ENCODE measurements at regions not wholly inside any gene's neighbourhood (a gene's known extent, or its start where the extent isn't known, plus 50 kb on each side); places are given as distances from the start of the nearest gene placed in this dataset.

DNA sequence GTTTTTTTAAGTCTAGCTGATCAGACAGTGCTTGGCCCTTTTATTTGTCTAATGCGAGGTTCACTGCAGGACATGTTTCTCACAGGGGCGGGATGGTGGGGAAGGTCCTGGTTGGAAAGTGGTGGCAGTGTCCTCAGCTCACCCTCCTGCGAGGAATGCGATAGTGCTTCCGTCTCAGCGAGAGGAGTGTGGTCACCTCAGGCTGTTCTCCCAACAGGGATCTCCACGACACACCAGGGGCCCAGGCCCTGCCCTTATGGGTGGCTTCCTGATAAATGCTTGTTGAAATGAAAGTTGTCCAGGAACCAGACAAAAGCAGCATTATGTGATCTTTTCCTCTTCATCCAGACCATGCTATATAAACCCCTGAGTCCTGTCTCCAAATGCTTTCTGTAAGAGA is 70.1 kb downstream of the BOLA3 start:
- no peak for TF ChIP-seq POLR2A (IDR thresholded peaks at IDR 0.05)
- TF ChIP-seq, protein P1, sequence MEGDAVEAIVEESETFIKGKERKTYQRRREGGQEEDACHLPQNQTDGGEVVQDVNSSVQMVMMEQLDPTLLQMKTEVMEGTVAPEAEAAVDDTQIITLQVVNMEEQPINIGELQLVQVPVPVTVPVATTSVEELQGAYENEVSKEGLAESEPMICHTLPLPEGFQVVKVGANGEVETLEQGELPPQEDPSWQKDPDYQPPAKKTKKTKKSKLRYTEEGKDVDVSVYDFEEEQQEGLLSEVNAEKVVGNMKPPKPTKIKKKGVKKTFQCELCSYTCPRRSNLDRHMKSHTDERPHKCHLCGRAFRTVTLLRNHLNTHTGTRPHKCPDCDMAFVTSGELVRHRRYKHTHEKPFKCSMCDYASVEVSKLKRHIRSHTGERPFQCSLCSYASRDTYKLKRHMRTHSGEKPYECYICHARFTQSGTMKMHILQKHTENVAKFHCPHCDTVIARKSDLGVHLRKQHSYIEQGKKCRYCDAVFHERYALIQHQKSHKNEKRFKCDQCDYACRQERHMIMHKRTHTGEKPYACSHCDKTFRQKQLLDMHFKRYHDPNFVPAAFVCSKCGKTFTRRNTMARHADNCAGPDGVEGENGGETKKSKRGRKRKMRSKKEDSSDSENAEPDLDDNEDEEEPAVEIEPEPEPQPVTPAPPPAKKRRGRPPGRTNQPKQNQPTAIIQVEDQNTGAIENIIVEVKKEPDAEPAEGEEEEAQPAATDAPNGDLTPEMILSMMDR (IDR thresholded peaks at IDR 0.05): no peak
